ENCODE measurements at regions not wholly inside any gene's neighbourhood (a gene's known extent, or its start where the extent isn't known, plus 50 kb on each side); places are given as distances from the start of the nearest gene placed in this dataset.

DNA sequence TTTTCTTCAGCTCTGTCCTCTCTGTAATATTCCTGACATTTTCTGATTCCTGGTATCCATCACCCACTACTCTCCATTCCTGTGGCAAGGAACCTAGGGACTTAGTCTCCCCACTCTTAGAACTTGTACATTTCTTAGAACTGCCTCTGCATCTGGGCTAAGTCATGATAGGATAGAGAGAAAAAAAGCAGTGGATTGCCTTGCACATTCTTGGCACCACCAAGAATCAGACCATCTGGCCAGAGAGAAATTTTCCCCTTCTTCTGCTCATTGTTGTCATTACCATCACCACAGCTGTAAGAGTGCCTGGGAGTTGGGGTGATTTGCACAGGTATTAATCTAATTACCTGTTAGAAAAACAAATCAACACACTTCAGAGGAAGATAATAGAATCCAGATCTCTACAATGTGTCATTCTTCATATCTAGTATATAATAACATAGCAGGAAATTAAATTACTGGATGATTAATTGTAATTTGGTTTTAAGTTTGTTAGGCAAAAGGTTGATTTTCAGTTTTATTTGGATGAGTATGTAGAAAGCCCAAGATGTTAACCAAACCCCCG, 264.8 kb upstream of the ZPLD1 start:
- no peaks in the 10 kb centered on the region for H3K4me1 ChIP-seq (ENCODE audit: control insufficient read depth in 1 of 2, insufficient read depth in 2 of 2, low read length in 2 of 2)
- no peaks in the 10 kb centered on the region for H3K27me3 ChIP-seq (ENCODE audit: control insufficient read depth in 2 of 2, insufficient read depth in 2 of 2, low read length in 2 of 2)
- no peak overlapping the region for H3K9ac ChIP-seq (ENCODE audit: insufficient read depth, low read length, poor library complexity, severe bottlenecking)
- H2AFZ ChIP-seq (ENCODE audit: insufficient read depth, low read depth, low read length, poor library complexity, severe bottlenecking), result no peak overlapping the region
- no peaks in the 10 kb centered on the region for H3K79me2 ChIP-seq (ENCODE audit: insufficient read depth, low read length)
- no peaks in the 10 kb centered on the region for H3K4me1 Mint-ChIP-seq
- no peaks in the 10 kb centered on the region for H3K36me3 ChIP-seq (replicated peaks in 1 of 2; ENCODE audit: control insufficient read depth in 1 of 2, insufficient read depth in 2 of 2, low read length in 2 of 2)
- H3K36me3 Mint-ChIP-seq, result no peaks in the 10 kb centered on the region
- no peak overlapping the region for H3K4me3 Mint-ChIP-seq
- peak overlapping the region in 1 of 7 donors; percentile 23 for H3K27ac Mint-ChIP-seq
- H4K20me1 ChIP-seq (ENCODE audit: insufficient read depth, low read length), result no peaks in the 10 kb centered on the region
- no peaks in the 10 kb centered on the region for H3K27me3 Mint-ChIP-seq (ENCODE audit: low read depth in 3 of 3)
- no peak overlapping the region for H3K4me3 ChIP-seq (replicated peaks in 1 of 3; ENCODE audit: low read depth in 2 of 3, low read length in 3 of 3)
- peaks cover 0 to 4% (median 0%) of the 10 kb centered on the region in 7 donors for H3K9me3 Mint-ChIP-seq
- H3K9me3 ChIP-seq (replicated peaks in 1 of 2; ENCODE audit: control insufficient read depth in 1 of 2, insufficient read depth in 1 of 2, low read length in 2 of 2), result no peaks in the 10 kb centered on the region
- no peak overlapping the region for H3K27ac ChIP-seq (ENCODE audit: low read depth in 1 of 2, low read length in 2 of 2)
- 100% methylated on average over 1 of the region's 1 CpG for WGBS (ENCODE audit: insufficient coverage)
- H3K4me2 ChIP-seq (replicated peaks; ENCODE audit: extremely low read depth, low read length, poor library complexity, severe bottlenecking), result no peak overlapping the region
- intact Hi-C loops (cut with micrococcal nuclease), result no loop called here
- no peak for DNase-seq
- no peak for TF ChIP-seq CTCF (IDR thresholded peaks at IDR 0.05)

GRCh38 chr3:102170545-102170944, 264.3 kb upstream of the ZPLD1 start:
- Mint-ChIP-seq H3K9me3 (peaks cover 0 to 4% (median 0%) of the 10 kb centered on the region in 7 donors), H3K27me3 (ENCODE audit: low read depth in 3 of 3) (no peaks in the 10 kb centered on the region), H3K36me3 (no peaks in the 10 kb centered on the region), H3K27ac (no peak overlapping the region), H3K4me3 (no peak overlapping the region), H3K4me1 (no peaks in the 10 kb centered on the region)
- no peaks in the 10 kb centered on the region for H3K36me3 ChIP-seq (replicated peaks in 1 of 2; ENCODE audit: control insufficient read depth in 1 of 2, insufficient read depth in 2 of 2, low read length in 2 of 2)
- H3K27me3 ChIP-seq (ENCODE audit: control insufficient read depth in 2 of 2, insufficient read depth in 2 of 2, low read length in 2 of 2), result no peaks in the 10 kb centered on the region
- no peak for DNase-seq
- no peaks in the 10 kb centered on the region for H3K79me2 ChIP-seq (ENCODE audit: insufficient read depth, low read length)
- H3K27ac ChIP-seq (ENCODE audit: low read depth in 1 of 2, low read length in 2 of 2), result no peak overlapping the region
- TF ChIP-seq CTCF (IDR thresholded peaks at IDR 0.05), result no peak
- intact Hi-C loops (cut with micrococcal nuclease), result no loop called here
- no CpG with 5 or more reads among the region's 2 CpGs for WGBS (ENCODE audit: insufficient coverage)
- H3K9me3 ChIP-seq (replicated peaks in 1 of 2; ENCODE audit: control insufficient read depth in 1 of 2, insufficient read depth in 1 of 2, low read length in 2 of 2), result no peaks in the 10 kb centered on the region
- no peak overlapping the region for H3K9ac ChIP-seq (ENCODE audit: insufficient read depth, low read length, poor library complexity, severe bottlenecking)
- H2AFZ ChIP-seq (ENCODE audit: insufficient read depth, low read depth, low read length, poor library complexity, severe bottlenecking), result no peak overlapping the region
- H3K4me1 ChIP-seq (ENCODE audit: control insufficient read depth in 1 of 2, insufficient read depth in 2 of 2, low read length in 2 of 2), result no peaks in the 10 kb centered on the region
- H4K20me1 ChIP-seq (ENCODE audit: insufficient read depth, low read length), result no peaks in the 10 kb centered on the region
- no peak overlapping the region for H3K4me2 ChIP-seq (replicated peaks; ENCODE audit: extremely low read depth, low read length, poor library complexity, severe bottlenecking)
- no peak overlapping the region for H3K4me3 ChIP-seq (replicated peaks in 1 of 3; ENCODE audit: low read depth in 2 of 3, low read length in 3 of 3)
